ENCODE measurements at regions not wholly inside any gene's neighbourhood (a gene's known extent, or its start where the extent isn't known, plus 50 kb on each side); places are given as distances from the start of the nearest gene placed in this dataset.

GRCh38 chr13:90776051-90776748 lies 571.3 kb upstream of the MIR17HG start:
- no peak for TF ChIP-seq CTCF (IDR thresholded peaks at IDR 0.05)
- TF ChIP-seq EP300 (IDR thresholded peaks at IDR 0.05): no peak
- no peak for TF ChIP-seq POLR2A (IDR thresholded peaks at IDR 0.05)

DNA sequence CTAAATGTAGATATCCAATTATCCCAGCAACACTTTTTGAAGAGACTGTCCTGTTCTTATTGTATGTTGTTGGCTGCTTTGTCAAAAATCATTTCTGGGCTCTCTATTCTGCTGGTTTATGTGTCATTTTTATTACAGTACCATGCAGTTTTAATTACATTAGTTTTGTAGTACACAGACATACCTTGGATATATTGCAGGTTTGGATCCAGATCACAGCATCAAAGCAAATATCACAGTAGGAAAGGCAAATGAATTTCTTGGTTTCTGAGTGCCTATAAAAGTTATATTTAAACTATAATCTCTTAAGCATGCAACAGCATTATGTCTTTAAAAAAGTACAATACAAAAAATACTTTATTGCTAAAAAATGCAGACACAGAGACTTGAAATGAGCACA lies 564.2 kb upstream of the MIR17HG start:
- H3K27me3 ChIP-seq: no peaks in the 10 kb centered on the region
- TF ChIP-seq CTCF (IDR thresholded peaks at IDR 0.05) (no peak), EP300 (IDR thresholded peaks at IDR 0.05) (no peak)
- no peak for DNase-seq
- intact Hi-C loops (cut with DNase I): no loop called here
- H3K9me3 ChIP-seq: no peaks in the 10 kb centered on the region
- no peaks in the 10 kb centered on the region for H3K4me1 ChIP-seq (ENCODE audit: insufficient read depth)
- no peak overlapping the region for H3K4me3 ChIP-seq
- H3K27ac ChIP-seq: no peak overlapping the region
- no peaks in the 10 kb centered on the region for H3K36me3 ChIP-seq

More at GRCh38 chr13:90776051-90776748, 571.3 kb upstream of the MIR17HG start:
- intact Hi-C loops (cut with DNase I): no loop called here
- Histone ChIP-seq H3K9me3 (no peaks in the 10 kb centered on the region), H3K27ac (no peak overlapping the region), H3K4me1 (ENCODE audit: insufficient read depth) (no peaks in the 10 kb centered on the region), H3K4me3 (no peak overlapping the region), H3K27me3 (no peaks in the 10 kb centered on the region), H3K36me3 (no peaks in the 10 kb centered on the region)
- DNase-seq: no peak
- WGBS, 3 donors: 92 to 95% (median 94%) methylated on average over 7 of the region's 7 CpGs

DNA sequence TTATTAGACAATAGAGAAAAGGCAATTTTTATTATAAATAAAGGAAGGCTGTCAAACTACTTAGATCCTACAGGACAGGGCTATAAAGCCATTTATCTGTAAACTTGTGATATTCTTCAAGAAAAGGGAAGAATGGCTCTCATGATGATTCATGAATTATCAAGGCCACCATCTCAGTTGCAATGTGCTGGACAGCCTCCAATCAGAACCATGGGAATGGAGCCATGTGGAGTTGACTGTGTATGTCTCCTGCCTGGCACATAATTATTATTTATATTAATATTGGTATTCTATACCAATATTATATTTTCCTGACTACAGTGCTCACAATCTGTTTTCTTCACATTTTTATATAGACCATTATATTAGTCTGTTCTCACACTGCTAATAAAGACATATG lies 560.5 kb upstream of the MIR17HG start:
- no peak overlapping the region for H3K4me3 ChIP-seq
- TF ChIP-seq POLR2A (IDR thresholded peaks at IDR 0.05) (no peak), CTCF (IDR thresholded peaks at IDR 0.05) (no peak), EP300 (IDR thresholded peaks at IDR 0.05) (no peak)
- no peaks in the 10 kb centered on the region for H3K4me1 ChIP-seq (ENCODE audit: insufficient read depth)
- H3K27me3 ChIP-seq: no peaks in the 10 kb centered on the region
- no peaks in the 10 kb centered on the region for H3K36me3 ChIP-seq
- no peaks in the 10 kb centered on the region for H3K9me3 ChIP-seq
- DNase-seq: no peak
- intact Hi-C loops (cut with DNase I): no loop called here
- H3K27ac ChIP-seq: no peak overlapping the region

- no peaks in the 10 kb centered on the region for H3K36me3 ChIP-seq
- no peaks in the 10 kb centered on the region for H3K9me3 ChIP-seq
- intact Hi-C loops (cut with DNase I): no loop called here
- H3K27ac ChIP-seq: no peak overlapping the region
- 68 to 75% (median 73%) methylated on average over 1 of the region's 1 CpG for WGBS, 3 donors
- no peak overlapping the region for H3K4me3 ChIP-seq
- TF ChIP-seq EP300 (IDR thresholded peaks at IDR 0.05) (no peak), CTCF (IDR thresholded peaks at IDR 0.05) (no peak), POLR2A (IDR thresholded peaks at IDR 0.05) (no peak)
- H3K4me1 ChIP-seq (ENCODE audit: insufficient read depth): no peaks in the 10 kb centered on the region
- DNase-seq: no peak
- H3K27me3 ChIP-seq: no peaks in the 10 kb centered on the region
Measured at GRCh38 chr13:90792335-90792734, 555.2 kb upstream of the MIR17HG start.

All from ovary (tissue), 7 donors.